Natural killer cell (primary cell): ENCODE measurements at regions not wholly inside any gene's neighbourhood (a gene's known extent, or its start where the extent isn't known, plus 50 kb on each side); places are given as distances from the start of the nearest gene placed in this dataset.
"Not testable (repeated sequence)": the region's sequence is repeated elsewhere in the genome, so short reads cannot be mapped to it uniquely, and the experiment has no call there.

ENCODE experiments used
- ATAC-seq, 3 donors: fragments of 150-1000 bp in 2 of 3; fragments of 200-7000 bp in 1 of 3; cut with Tn5 transposase; 1 replicate in 1 of 3; 2 replicates in 2 of 3; pipeline ENCODE4 v1.10.0; 2021; ENCODE audit warnings: mild to moderate bottlenecking in 2 of 3, moderate library complexity in 2 of 3
- DNase-seq, 2 donors: peaks; one replicate each; pipeline versions ENCODE4 v3.0.0 to v3.0.0-alpha.2; 2013 to 2021; ENCODE audit warnings: mixed read lengths in 1 of 2
- H3K27ac ChIP-seq: one replicate; pipeline ENCODE4 v1.5.1; 2013; ENCODE audit warnings: mild to moderate bottlenecking, low read length
- H3K27me3 ChIP-seq: one replicate; pipeline ENCODE4 v1.6.1; 2013; ENCODE audit warnings: low read length; ENCODE audit not compliant: control insufficient read depth, insufficient read depth
- H3K36me3 ChIP-seq: one replicate; pipeline ENCODE4 v1.6.1; 2013; ENCODE audit warnings: low read length; ENCODE audit not compliant: control insufficient read depth, insufficient read depth
- H3K4me1 ChIP-seq: one replicate; pipeline ENCODE4 v1.6.1; 2013; ENCODE audit warnings: low read length; ENCODE audit not compliant: control insufficient read depth, insufficient read depth
- H3K4me3 ChIP-seq: one replicate; pipeline ENCODE4 v1.5.1; 2013; ENCODE audit warnings: low read length
- H3K9me3 ChIP-seq: one replicate; pipeline ENCODE4 v1.6.1; 2013; ENCODE audit warnings: low read length; ENCODE audit not compliant: control insufficient read depth, insufficient read depth
- H3K27ac Mint-ChIP-seq, 2 donors: one replicate each; pipeline ENCODE4 v1.8.0; 2022; ENCODE audit warnings: mild to moderate bottlenecking in 2 of 2, mixed read lengths in 2 of 2, moderate library complexity in 1 of 2
- H3K27me3 Mint-ChIP-seq, 2 donors: one replicate each; pipeline ENCODE4 v1.8.0; 2022; ENCODE audit warnings: low read depth in 2 of 2, mixed read lengths in 2 of 2
- H3K36me3 Mint-ChIP-seq: one replicate; pipeline ENCODE4 v1.8.0; 2022; ENCODE audit warnings: mixed read lengths
- H3K4me1 Mint-ChIP-seq, 2 donors: one replicate each; pipeline ENCODE4 v1.8.0; 2022; ENCODE audit warnings: mixed read lengths in 2 of 2
- H3K4me3 Mint-ChIP-seq: one replicate; pipeline ENCODE4 v1.8.0; 2022; ENCODE audit warnings: mild to moderate bottlenecking, moderate library complexity, mixed read lengths
- H3K9me3 Mint-ChIP-seq, 2 donors: one replicate each; pipeline ENCODE4 v1.8.0; 2022; ENCODE audit warnings: mixed read lengths in 2 of 2
- WGBS: methylation state at CpG from one replicate; pipeline ENCODE4 v1.1.7; 2013; ENCODE audit warnings: missing lambda C conversion rate; ENCODE audit not compliant: insufficient coverage; 5-methylcytosine and 5-hydroxymethylcytosine counted together
- intact Hi-C: fragments of 100-400 bp; cut with micrococcal nuclease; formaldehyde crosslinking; loops from one replicate; pipeline ENCODE4 v1.14.2; 2022
- TF ChIP-seq, protein P1 (sequence below): fragments of 200-600 bp; IDR thresholded peaks from one replicate; pipeline ENCODE4 v1.8.0; 2022; ENCODE audit warnings: antibody characterized with exemption

DNA sequence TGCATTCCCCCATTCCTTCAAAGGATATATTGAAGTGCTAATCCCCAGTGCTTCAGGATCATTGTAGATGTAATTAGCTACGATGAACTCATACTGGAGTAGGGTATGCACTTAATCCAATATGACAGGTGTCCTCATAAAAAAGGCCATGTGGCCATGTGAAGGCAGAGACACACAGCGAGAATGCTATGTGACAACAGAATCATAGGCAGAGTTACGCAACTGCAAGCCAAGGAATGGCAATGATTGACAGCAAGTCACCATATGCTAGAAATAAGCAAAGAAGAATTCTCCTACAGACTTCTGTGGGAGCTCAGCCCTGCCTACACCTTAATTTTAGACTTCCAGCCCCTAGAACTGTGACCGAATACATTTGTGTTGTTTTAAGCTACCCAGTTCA is 875.6 kb upstream of the ROBO1 start:
- Mint-ChIP-seq H3K27ac (no peak overlapping the region), H3K36me3 (peaks cover 8% of the 10 kb centered on the region), H3K4me3 (no peak overlapping the region), H3K9me3 (peaks cover 21 to 34% of the 10 kb centered on the region in 2 donors), H3K27me3 (no peaks in the 10 kb centered on the region), H3K4me1 (no peaks in the 10 kb centered on the region)
- Histone ChIP-seq H3K4me1 (no peaks in the 10 kb centered on the region), H3K27ac (no peak overlapping the region), H3K4me3 (no peak overlapping the region), H3K9me3 (peaks cover 7% of the 10 kb centered on the region), H3K27me3 (no peaks in the 10 kb centered on the region), H3K36me3 (no peaks in the 10 kb centered on the region)
- ATAC-seq = no peak
- intact Hi-C loops = no loop called here
- TF ChIP-seq, protein P1, sequence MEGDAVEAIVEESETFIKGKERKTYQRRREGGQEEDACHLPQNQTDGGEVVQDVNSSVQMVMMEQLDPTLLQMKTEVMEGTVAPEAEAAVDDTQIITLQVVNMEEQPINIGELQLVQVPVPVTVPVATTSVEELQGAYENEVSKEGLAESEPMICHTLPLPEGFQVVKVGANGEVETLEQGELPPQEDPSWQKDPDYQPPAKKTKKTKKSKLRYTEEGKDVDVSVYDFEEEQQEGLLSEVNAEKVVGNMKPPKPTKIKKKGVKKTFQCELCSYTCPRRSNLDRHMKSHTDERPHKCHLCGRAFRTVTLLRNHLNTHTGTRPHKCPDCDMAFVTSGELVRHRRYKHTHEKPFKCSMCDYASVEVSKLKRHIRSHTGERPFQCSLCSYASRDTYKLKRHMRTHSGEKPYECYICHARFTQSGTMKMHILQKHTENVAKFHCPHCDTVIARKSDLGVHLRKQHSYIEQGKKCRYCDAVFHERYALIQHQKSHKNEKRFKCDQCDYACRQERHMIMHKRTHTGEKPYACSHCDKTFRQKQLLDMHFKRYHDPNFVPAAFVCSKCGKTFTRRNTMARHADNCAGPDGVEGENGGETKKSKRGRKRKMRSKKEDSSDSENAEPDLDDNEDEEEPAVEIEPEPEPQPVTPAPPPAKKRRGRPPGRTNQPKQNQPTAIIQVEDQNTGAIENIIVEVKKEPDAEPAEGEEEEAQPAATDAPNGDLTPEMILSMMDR = no peak
- WGBS = 93% methylated on average over 4 of the region's 4 CpGs
- DNase-seq = no peak

DNA sequence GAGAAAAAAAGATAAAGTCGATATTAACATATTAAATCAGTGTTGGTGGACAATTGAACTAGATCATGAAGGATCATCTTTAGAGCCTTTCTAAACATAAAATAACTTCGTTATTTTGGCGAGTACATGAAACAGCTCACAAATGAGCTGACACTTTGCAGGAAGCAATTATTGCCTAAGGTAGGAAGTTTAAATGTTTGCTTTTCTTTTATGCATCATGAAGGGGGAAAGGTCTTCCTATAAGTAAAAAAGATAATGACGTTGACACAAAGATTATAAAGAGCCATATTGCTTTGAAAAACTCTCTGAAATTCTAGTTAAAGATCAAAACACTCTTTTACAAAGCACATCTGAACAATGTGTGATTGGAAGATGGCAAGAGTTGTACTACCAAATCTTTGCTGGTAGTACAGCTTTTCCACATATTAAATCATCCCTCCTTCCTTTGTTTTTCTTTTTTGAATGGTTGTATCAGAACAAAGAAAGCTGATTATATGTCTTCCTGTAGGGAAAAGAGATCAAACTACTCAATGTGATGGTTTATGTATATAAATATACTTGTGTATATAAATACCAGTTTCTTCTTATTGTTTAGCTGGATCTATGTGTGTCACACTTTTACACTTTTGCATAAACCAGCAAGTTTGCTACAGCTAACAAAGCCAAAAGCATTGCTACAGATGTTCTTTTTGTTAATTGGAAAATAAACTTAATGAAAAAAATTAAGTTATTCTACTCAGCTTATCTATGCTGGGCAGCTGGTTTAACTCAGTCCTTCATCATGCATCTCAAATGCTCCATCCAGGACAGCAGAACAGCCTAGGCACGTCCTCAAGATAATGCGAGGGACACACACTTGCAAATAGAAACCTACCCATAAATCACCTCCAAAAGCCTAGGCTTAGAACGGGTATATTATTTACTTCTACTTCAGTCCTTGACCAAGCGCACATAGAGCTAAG is 850.8 kb upstream of the ROBO1 start:
- no peaks in the 10 kb centered on the region for H3K4me1 Mint-ChIP-seq
- ATAC-seq = no peak
- TF ChIP-seq, protein P1 = no peak
- Histone ChIP-seq H3K9me3 (no peaks in the 10 kb centered on the region), H3K4me1 (no peaks in the 10 kb centered on the region), H3K27ac (no peak overlapping the region), H3K27me3 (no peaks in the 10 kb centered on the region), H3K36me3 (no peaks in the 10 kb centered on the region), H3K4me3 (no peak overlapping the region)
- no peak overlapping the region for H3K27ac Mint-ChIP-seq
- H3K9me3 Mint-ChIP-seq = peaks cover 11% of the 10 kb centered on the region in 2 donors
- intact Hi-C loops = no loop called here
- H3K27me3 Mint-ChIP-seq = no peaks in the 10 kb centered on the region
- H3K4me3 Mint-ChIP-seq = no peak overlapping the region
- WGBS = 67% methylated on average over 6 of the region's 8 CpGs
- H3K36me3 Mint-ChIP-seq = no peaks in the 10 kb centered on the region
- no peak for DNase-seq

DNA sequence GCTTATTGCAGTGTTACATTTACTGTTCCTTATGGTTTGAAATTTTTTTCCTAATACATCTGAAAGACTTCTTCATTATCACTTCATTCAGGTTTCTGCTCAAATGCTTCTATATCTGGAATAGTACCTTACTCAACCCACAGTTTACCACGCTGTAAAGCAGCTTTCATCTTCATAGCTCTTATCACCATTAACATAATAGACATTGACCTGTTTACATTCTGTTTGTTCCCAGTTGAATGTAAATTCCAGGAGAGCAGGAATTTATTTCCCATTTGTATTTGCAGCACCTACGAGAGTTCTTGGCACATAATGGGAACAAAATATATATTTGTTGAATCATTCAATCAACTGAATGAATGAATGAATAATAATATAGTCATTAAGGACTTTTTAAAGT is 844.6 kb upstream of the ROBO1 start:
- Histone ChIP-seq H3K4me1 (no peaks in the 10 kb centered on the region), H3K9me3 (no peaks in the 10 kb centered on the region), H3K27me3 (no peaks in the 10 kb centered on the region), H3K36me3 (no peaks in the 10 kb centered on the region), H3K4me3 (no peak overlapping the region), H3K27ac (no peak overlapping the region)
- WGBS = 45% methylated on average over 2 of the region's 2 CpGs
- TF ChIP-seq, protein P1 = no peak
- Mint-ChIP-seq H3K36me3 (no peaks in the 10 kb centered on the region), H3K9me3 (peaks cover 10 to 19% of the 10 kb centered on the region in 2 donors), H3K4me3 (no peak overlapping the region), H3K4me1 (no peaks in the 10 kb centered on the region), H3K27me3 (no peaks in the 10 kb centered on the region), H3K27ac (no peak overlapping the region)
- intact Hi-C loops = no loop called here
- DNase-seq = no peak
- ATAC-seq = no peak

DNA sequence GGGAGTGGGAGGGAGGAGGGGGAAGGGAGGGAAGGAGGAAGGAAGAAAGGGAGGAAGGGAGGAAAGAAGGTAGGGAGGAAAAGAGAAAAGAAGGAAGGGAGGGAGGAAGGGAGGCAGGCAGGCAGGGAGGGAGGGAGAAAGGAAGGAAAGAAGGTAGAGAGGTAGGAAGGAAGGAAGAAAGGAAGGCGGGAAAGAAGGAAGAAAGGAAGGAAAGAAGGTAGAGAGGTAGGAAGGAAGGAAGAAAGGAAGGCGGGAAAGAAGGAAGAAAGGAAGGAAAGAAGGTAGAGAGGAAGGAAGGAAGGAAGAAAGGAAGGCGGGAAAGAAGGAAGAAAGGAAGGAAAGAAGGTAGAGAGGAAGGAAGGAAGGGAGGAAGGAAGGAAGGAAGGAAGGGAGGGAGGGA is 840.3 kb upstream of the ROBO1 start:
- H3K4me1 ChIP-seq, H3K27ac ChIP-seq, H3K36me3 Mint-ChIP-seq, H3K4me3 ChIP-seq, H3K4me3 Mint-ChIP-seq, H3K27ac Mint-ChIP-seq, H3K27me3 ChIP-seq, H3K9me3 ChIP-seq, DNase-seq, H3K27me3 Mint-ChIP-seq, H3K36me3 ChIP-seq, intact Hi-C loops, ATAC-seq, H3K4me1 Mint-ChIP-seq: not testable (repeated sequence)
- H3K9me3 Mint-ChIP-seq = peaks cover 9 to 18% of the 10 kb centered on the region in 2 donors
- WGBS = 80% methylated on average over 3 of the region's 3 CpGs
